Upper lobe of right lung (tissue), 1 donor: ENCODE measurements at regions not wholly inside any gene's neighbourhood (a gene's known extent, or its start where the extent isn't known, plus 50 kb on each side); places are given as distances from the start of the nearest gene placed in this dataset.

ENCODE experiments used
- ATAC-seq: fragments of 200-7000 bp; cut with Tn5 transposase; one replicate; pipeline ENCODE4 v1.9.1; 2020; ENCODE audit warnings: mild to moderate bottlenecking, moderate library complexity
- DNase-seq: peaks from one replicate; pipeline ENCODE4 v3.0.0-alpha.2; 2020
- H3K27ac ChIP-seq: fragments of 200-600 bp; one replicate; pipeline ENCODE4 v1.8.0; 2022
- H3K27me3 ChIP-seq: fragments of 200-600 bp; one replicate; pipeline ENCODE4 v1.8.0; 2022; ENCODE audit warnings: mild to moderate bottlenecking
- H3K36me3 ChIP-seq: fragments of 200-600 bp; one replicate; pipeline ENCODE4 v1.8.0; 2022
- H3K4me1 ChIP-seq: fragments of 200-600 bp; one replicate; pipeline ENCODE4 v1.8.0; 2022
- H3K4me3 ChIP-seq: fragments of 200-600 bp; one replicate; pipeline ENCODE4 v1.8.0; 2022; ENCODE audit warnings: mild to moderate bottlenecking
- H3K9me3 ChIP-seq: fragments of 200-600 bp; one replicate; pipeline ENCODE4 v1.8.0; 2022
- CTCF ChIP-seq: fragments of 200-600 bp; IDR thresholded peaks from one replicate; pipeline ENCODE4 v1.8.0; 2022; ENCODE audit warnings: antibody characterized with exemption
- intact Hi-C: fragments of 100-400 bp; cut with DNase I; formaldehyde crosslinking; loops from one replicate; pipeline ENCODE4 v1.11.0; 2022
- donor health status: DM: no; HTN: yes; CAD: no; lungs with severe emphysema.

- intact Hi-C loops, result no loop called here
- no peaks in the 10 kb centered on the region for H3K4me1 ChIP-seq
- H3K27ac ChIP-seq, result no peak overlapping the region
- no peaks in the 10 kb centered on the region for H3K36me3 ChIP-seq
- ATAC-seq (peak; percentile 29), DNase-seq (no peak)
- TF ChIP-seq CTCF, result no peak
- no peaks in the 10 kb centered on the region for H3K27me3 ChIP-seq
- H3K9me3 ChIP-seq, result no peaks in the 10 kb centered on the region
- H3K4me3 ChIP-seq, result no peak overlapping the region
Measured at GRCh38 chr1:50349242-50349565, 74.0 kb downstream of the DMRTA2 start.

- H3K4me1 ChIP-seq, result no peaks in the 10 kb centered on the region
- H3K9me3 ChIP-seq, result no peaks in the 10 kb centered on the region
- intact Hi-C loops, result no loop called here
- no peaks in the 10 kb centered on the region for H3K27me3 ChIP-seq
- no peaks in the 10 kb centered on the region for H3K36me3 ChIP-seq
- DNase-seq (no peak), ATAC-seq (peak; percentile 86)
- H3K27ac ChIP-seq, result no peak overlapping the region
- peak; percentile 89 for TF ChIP-seq CTCF
- no peak overlapping the region for H3K4me3 ChIP-seq
Measured at GRCh38 chr1:50348449-50349241, 74.6 kb downstream of the DMRTA2 start.

- H3K9me3 ChIP-seq, result no peaks in the 10 kb centered on the region
- no peak for TF ChIP-seq CTCF
- H3K4me1 ChIP-seq, result no peaks in the 10 kb centered on the region
- H3K27ac ChIP-seq, result no peak overlapping the region
- ATAC-seq (no peak), DNase-seq (no peak)
- H3K27me3 ChIP-seq, result no peaks in the 10 kb centered on the region
- no peaks in the 10 kb centered on the region for H3K36me3 ChIP-seq
- intact Hi-C loops, result no loop called here
- H3K4me3 ChIP-seq, result no peak overlapping the region
Measured at GRCh38 chr1:50347933-50348332, 75.3 kb downstream of the DMRTA2 start.

GRCh38 chr1:50346621-50347020 lies 76.6 kb downstream of the DMRTA2 start:
- ATAC-seq, result no peak
- Histone ChIP-seq H3K4me3 (no peak overlapping the region), H3K27ac (no peak overlapping the region), H3K36me3 (no peaks in the 10 kb centered on the region), H3K27me3 (peaks cover 3% of the 10 kb centered on the region), H3K4me1 (no peaks in the 10 kb centered on the region), H3K9me3 (no peaks in the 10 kb centered on the region)
- intact Hi-C loops, result no loop called here
- DNase-seq, result no peak
- no peak for TF ChIP-seq CTCF

GRCh38 chr1:50343323-50343722 lies 79.9 kb downstream of the DMRTA2 start:
- H3K36me3 ChIP-seq, result no peaks in the 10 kb centered on the region
- H3K27me3 ChIP-seq, result peaks cover 17% of the 10 kb centered on the region
- no peaks in the 10 kb centered on the region for H3K4me1 ChIP-seq

More at GRCh38 chr1:50343323-50343722, 79.9 kb downstream of the DMRTA2 start:
- intact Hi-C loops, result no loop called here
- ATAC-seq, result no peak
- TF ChIP-seq CTCF, result no peak
- Histone ChIP-seq H3K4me3 (no peak overlapping the region), H3K27ac (no peak overlapping the region), H3K9me3 (no peaks in the 10 kb centered on the region)
- no peak for DNase-seq
